A673 (cell line): ENCODE measurements at regions not wholly inside any gene's neighbourhood (a gene's known extent, or its start where the extent isn't known, plus 50 kb on each side); places are given as distances from the start of the nearest gene placed in this dataset.

Experiments used
- CTCF ChIP-seq: fragments of 300-800, 200-600 bp; sonication (generic); conservative IDR thresholded peaks from 2 replicates; pipeline ENCODE4 v1.5.1; 2017; ENCODE audit warnings: low read depth, mild to moderate bottlenecking, antibody characterized with exemption, low read length, moderate library complexity, mixed read lengths
- EZH2 ChIP-seq: fragments of 200-600 bp; sonication (generic); IDR thresholded peaks from 2 replicates; pipeline ENCODE4 v1.6.1; 2017; ENCODE audit warnings: borderline replicate concordance, low read depth, mild to moderate bottlenecking, mixed read lengths, antibody characterized with exemption, low read length; ENCODE audit not compliant: poor library complexity, severe bottlenecking

GRCh38 chr18:38963943-38964660, 1398.5 kb upstream of the CELF4 start:
- no peak for TF ChIP-seq CTCF
- TF ChIP-seq EZH2: no peak
